ENCODE measurements at regions not wholly inside any gene's neighbourhood (a gene's known extent, or its start where the extent isn't known, plus 50 kb on each side); places are given as distances from the start of the nearest gene placed in this dataset.

GRCh38 chr12:24749171-24749570 lies 199.7 kb downstream of the BCAT1 start:
- Histone ChIP-seq H3K4ac (ENCODE audit: low read depth, low read length) (peak overlapping the region; percentile 18; the same call in 1 of the 2 replicates), H4K8ac (ENCODE audit: low read depth in 2 of 2, low read length in 2 of 2) (no peak overlapping the region), H3K9me3 (ENCODE audit: control insufficient read depth, insufficient read depth, low read length) (no peaks in the 10 kb centered on the region), H3K9ac (ENCODE audit: low read depth, low read length) (no peak overlapping the region), H4K5ac (ENCODE audit: low read depth, low read length) (no peak overlapping the region), H3K23ac (ENCODE audit: low read depth, low read length) (peak overlapping the region; percentile 68; the same call in 1 of the 2 replicates), H2AK5ac (ENCODE audit: low read depth, low read length) (no peak overlapping the region), H3K4me2 (ENCODE audit: low read depth, low read length) (no peak overlapping the region), H2BK120ac (ENCODE audit: low read depth, low read length) (peak overlapping the region; percentile 29; the same call in 1 of the 2 replicates), H3K56ac (ENCODE audit: extremely low read depth, insufficient read depth, low read length) (no peak overlapping the region), H3K36me3 (ENCODE audit: control insufficient read depth, insufficient read depth, low read length) (no peaks in the 10 kb centered on the region), H2BK20ac (ENCODE audit: low read depth, low read length) (no peak overlapping the region; the same call in 1 of the 2 replicates), H3K27me3 (ENCODE audit: control insufficient read depth, insufficient read depth, low read length) (no peaks in the 10 kb centered on the region), H2AFZ (replicated peaks; ENCODE audit: low read length, poor library complexity) (no peak overlapping the region), H3K18ac (ENCODE audit: low read depth, low read length) (no peak overlapping the region), H3K79me1 (ENCODE audit: low read depth in 1 of 2, low read length in 2 of 2) (no peaks in the 10 kb centered on the region), H3K9me1 (ENCODE audit: insufficient read depth, low read length) (peaks cover 3% of the 10 kb centered on the region; the same call in 1 of the 2 replicates), H3K14ac (replicated peaks; ENCODE audit: low read depth, low read length) (peak overlapping the region; percentile 61), H2BK5ac (ENCODE audit: low read depth, low read length, poor library complexity, severe bottlenecking) (no peak overlapping the region), H3K4me3 (ENCODE audit: insufficient read depth, low read depth, low read length) (no peak overlapping the region), H3K4me1 (ENCODE audit: control insufficient read depth, insufficient read depth, low read length) (peaks cover 6% of the 10 kb centered on the region; the same call in 1 of the 2 replicates), H2BK15ac (ENCODE audit: low read depth, low read length) (no peak overlapping the region), H4K20me1 (ENCODE audit: insufficient read depth, low read length) (no peaks in the 10 kb centered on the region), H4K91ac (ENCODE audit: insufficient read depth, low read depth, low read length) (peak overlapping the region; percentile 9; the same call in 1 of the 2 replicates), H3K27ac (ENCODE audit: insufficient read depth, low read length) (no peak overlapping the region), H2AK9ac (replicated peaks; ENCODE audit: low read depth, low read length, poor library complexity) (no peak overlapping the region)
- intact Hi-C loops (cut with micrococcal nuclease) (no loop called here), in situ Hi-C loops (cut with MboI; ENCODE audit: low sequenced_read_pairs) (no loop called here), dilution Hi-C loops (cut with HindIII; ENCODE audit: low sequenced_read_pairs, unreplicated experiment) (no loop called here)
- no peak for DNase-seq
- ChIA-PET CTCF (no interaction called here), POLR2A (ENCODE audit: unreplicated experiment) (no interaction called here)
- WGBS, 2 experiments (ENCODE audit: extremely low coverage in 2 of 2, insufficient read length in 1 of 2) = 100% methylated on average over 3 of the region's 3 CpGs; no CpG with 5 or more reads in 1 of the 2 experiments
- TF ChIP-seq CEBPB (IDR thresholded peaks at IDR 0.05; ENCODE audit: low read depth, low read length) = no peak
- TF ChIP-seq MAZ (IDR thresholded peaks at IDR 0.05; ENCODE audit: borderline replicate concordance, low read depth, low read length) = no peak
- no peak for TF ChIP-seq NFE2L2 (IDR thresholded peaks at IDR 0.05; ENCODE audit: low read depth, low read length)
- BruUV-seq (replicated peaks) = no TSS peak
- ATAC-seq (ENCODE audit: low read depth) = no peak

All from IMR-90 (cell line).